ENCODE measurements at regions not wholly inside any gene's neighbourhood (a gene's known extent, or its start where the extent isn't known, plus 50 kb on each side); places are given as distances from the start of the nearest gene placed in this dataset.

GRCh38 chr4:165707128-165707527 lies 165.9 kb upstream of the TLL1 start:
- TF ChIP-seq, protein P1, sequence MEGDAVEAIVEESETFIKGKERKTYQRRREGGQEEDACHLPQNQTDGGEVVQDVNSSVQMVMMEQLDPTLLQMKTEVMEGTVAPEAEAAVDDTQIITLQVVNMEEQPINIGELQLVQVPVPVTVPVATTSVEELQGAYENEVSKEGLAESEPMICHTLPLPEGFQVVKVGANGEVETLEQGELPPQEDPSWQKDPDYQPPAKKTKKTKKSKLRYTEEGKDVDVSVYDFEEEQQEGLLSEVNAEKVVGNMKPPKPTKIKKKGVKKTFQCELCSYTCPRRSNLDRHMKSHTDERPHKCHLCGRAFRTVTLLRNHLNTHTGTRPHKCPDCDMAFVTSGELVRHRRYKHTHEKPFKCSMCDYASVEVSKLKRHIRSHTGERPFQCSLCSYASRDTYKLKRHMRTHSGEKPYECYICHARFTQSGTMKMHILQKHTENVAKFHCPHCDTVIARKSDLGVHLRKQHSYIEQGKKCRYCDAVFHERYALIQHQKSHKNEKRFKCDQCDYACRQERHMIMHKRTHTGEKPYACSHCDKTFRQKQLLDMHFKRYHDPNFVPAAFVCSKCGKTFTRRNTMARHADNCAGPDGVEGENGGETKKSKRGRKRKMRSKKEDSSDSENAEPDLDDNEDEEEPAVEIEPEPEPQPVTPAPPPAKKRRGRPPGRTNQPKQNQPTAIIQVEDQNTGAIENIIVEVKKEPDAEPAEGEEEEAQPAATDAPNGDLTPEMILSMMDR (conservative IDR thresholded peaks at IDR 0.05 in 1 of 2, IDR thresholded peaks at IDR 0.05 in 1 of 2; ENCODE audit: low read depth in 1 of 2, low read length in 2 of 2): no peak
- TF ChIP-seq EZH2 (IDR thresholded peaks at IDR 0.05; ENCODE audit: low read length, missing control alignments): no peak

Data from fibroblast of lung (primary cell).